GM12878 (cell line): ENCODE measurements at regions not wholly inside any gene's neighbourhood (a gene's known extent, or its start where the extent isn't known, plus 50 kb on each side); places are given as distances from the start of the nearest gene placed in this dataset.

Source experiments
- ATAC-seq: fragments of 200-7000 bp; cut with Tn5 transposase; 3 replicates; pipeline ENCODE4 v1.9.1; 2020; ENCODE audit warnings: mild to moderate bottlenecking, moderate library complexity
- BruUV-seq: library from RNA; stranded (reverse); fragments of 400-500 nt; replicated peaks from 2 replicates; lab custom pipeline; 2021; lab: Mats Ljungman, UMichigan
- CTCF ChIA-PET: fragments of 300-600 bp; sonication (Branson Sonifier 250); formaldehyde crosslinking; extraction: SDS; loops from one replicate; lab custom pipeline; 2021; ENCODE audit warnings: inconsistent platforms; lab: Yijun Ruan, JAX
- POLR2A ChIA-PET: fragments of 350-600 bp; formaldehyde crosslinking; extraction: SDS; loops from one replicate; lab custom pipeline; 2021; ENCODE audit warnings: inconsistent platforms; lab: Charles Lee
- RAD21 ChIA-PET: fragments of 300-600 bp; sonication (Branson Sonifier 250); formaldehyde crosslinking; loops from one replicate; lab custom pipeline; 2023; ENCODE audit warnings: antibody characterized with exemption; ENCODE audit not compliant: unreplicated experiment; lab: Charles Lee
- SMC1A ChIA-PET: fragments of 300-600 bp; sonication (Branson Sonifier 250); formaldehyde crosslinking; loops from one replicate; lab custom pipeline; 2023; ENCODE audit not compliant: unreplicated experiment, uncharacterized antibody; lab: Charles Lee
- DNase-seq: peaks from one replicate; pipeline ENCODE4 v3.0.0-alpha.2; 2011; ENCODE audit warnings: low read depth, low spot score
- FAIRE-seq: peaks from 3 replicates; lab custom pipeline; 2011; peaks lifted over from hg19 to GRCh38; lab: Jason Lieb, UNC
- H2AFZ ChIP-seq: 2 replicates; pipeline ENCODE4 v1.6.0; 2011; ENCODE audit warnings: low read depth, low read length, control low read depth; ENCODE audit not compliant: control insufficient read depth
- H3K27ac ChIP-seq: 2 replicates; pipeline ENCODE4 v1.5.1; 2011; ENCODE audit warnings: control low read depth; ENCODE audit not compliant: control insufficient read depth, insufficient read depth
- H3K27me3 ChIP-seq, 2 experiments: replicated peaks in 1 of 2; 2 replicates each; pipeline versions ENCODE4 v1.6.0 to v1.6.1; 2011; ENCODE audit warnings: low read length in 1 of 2; ENCODE audit not compliant: control insufficient read depth in 2 of 2, insufficient read depth in 2 of 2
- H3K36me3 ChIP-seq, 2 experiments: 2 replicates each; pipeline ENCODE4 v1.5.1; 2011; ENCODE audit warnings: low read length in 1 of 2; ENCODE audit not compliant: control insufficient read depth in 2 of 2, insufficient read depth in 2 of 2
- H3K4me1 ChIP-seq: 2 replicates; pipeline ENCODE4 v1.6.1; 2011; ENCODE audit warnings: mild to moderate bottlenecking, low read length, moderate library complexity, mixed read lengths; ENCODE audit not compliant: control insufficient read depth, insufficient read depth
- H3K4me2 ChIP-seq: 2 replicates; pipeline ENCODE4 v1.6.0; 2011; ENCODE audit warnings: control low read depth; ENCODE audit not compliant: control insufficient read depth, insufficient read depth
- H3K4me3 ChIP-seq: fragments of 200-600 bp; sonication (generic); 2 replicates; pipeline ENCODE4 v1.5.1; 2016
- H3K79me2 ChIP-seq: 2 replicates; pipeline ENCODE4 v1.6.0; 2011; ENCODE audit warnings: low read length; ENCODE audit not compliant: control insufficient read depth, insufficient read depth
- H3K9ac ChIP-seq: 2 replicates; pipeline ENCODE4 v1.8.0; 2011; ENCODE audit warnings: low read length, control low read depth, mixed read lengths; ENCODE audit not compliant: control insufficient read depth, insufficient read depth
- H3K9me3 ChIP-seq: replicated peaks from 3 replicates; pipeline ENCODE4 v1.5.1; 2011; ENCODE audit warnings: mild to moderate bottlenecking, low read length; ENCODE audit not compliant: control insufficient read depth, insufficient read depth
- H4K20me1 ChIP-seq: 2 replicates; pipeline ENCODE4 v1.6.0; 2011; ENCODE audit not compliant: control insufficient read depth, insufficient read depth
- BMI1 ChIP-seq: fragments of 450-650 bp; IDR thresholded peaks from 2 replicates; pipeline ENCODE4 v1.6.1; 2016; ENCODE audit warnings: mild to moderate bottlenecking, moderate library complexity, borderline replicate concordance
- CEBPZ ChIP-seq: fragments of 150-350 bp; IDR thresholded peaks from 2 replicates; pipeline ENCODE4 v1.6.1; 2016; ENCODE audit warnings: low read depth, low read length
- FOS ChIP-seq: IDR thresholded peaks from 3 replicates; pipeline ENCODE4 v1.6.1; 2011; ENCODE audit warnings: borderline replicate concordance; ENCODE audit not compliant: insufficient read length; ENCODE audit errors: extremely low read depth
- HDAC2 ChIP-seq: fragments of 200-600 bp; sonication (generic); IDR thresholded peaks from 2 replicates; pipeline ENCODE4 v1.6.1; 2017
- HDGF ChIP-seq: fragments of 450-650 bp; IDR thresholded peaks from 2 replicates; pipeline ENCODE4 v1.6.1; 2016; ENCODE audit warnings: antibody characterized with exemption
- HSF1 ChIP-seq: fragments of 150-350 bp; IDR thresholded peaks from 2 replicates; pipeline ENCODE4 v1.6.1; 2014; ENCODE audit warnings: mild to moderate bottlenecking, low read depth, low read length
- IKZF1 ChIP-seq: fragments of 450-650 bp; conservative IDR thresholded peaks from 2 replicates; pipeline ENCODE4 v1.6.1; 2017; ENCODE audit warnings: antibody characterized with exemption, mild to moderate bottlenecking
- IKZF2 ChIP-seq, 2 experiments: fragments of 450-650 bp; IDR thresholded peaks; 2 replicates each; pipeline ENCODE4 v1.6.1; 2017; ENCODE audit warnings: mild to moderate bottlenecking in 2 of 2, moderate library complexity in 2 of 2
- JUNB ChIP-seq: IDR thresholded peaks from 2 replicates; pipeline ENCODE4 v1.6.1; 2016; ENCODE audit warnings: antibody characterized with exemption, mild to moderate bottlenecking
- KAT2A ChIP-seq: conservative IDR thresholded peaks from 2 replicates; pipeline ENCODE4 v1.6.1; 2011; ENCODE audit warnings: low read depth, low read length; ENCODE audit not compliant: control insufficient read depth
- MYC ChIP-seq: IDR thresholded peaks from 2 replicates; pipeline ENCODE4 v1.6.1; 2011; ENCODE audit warnings: mild to moderate bottlenecking, low read length, moderate library complexity, inconsistent platforms; ENCODE audit not compliant: insufficient read depth, insufficient replicate concordance, insufficient read length, severe bottlenecking
- NFYA ChIP-seq: IDR thresholded peaks from 2 replicates; pipeline ENCODE4 v1.6.1; 2011; ENCODE audit warnings: low read depth, mild to moderate bottlenecking, low read length, improper control_type of control experiment, borderline replicate concordance
- NR2C2 ChIP-seq: IDR thresholded peaks from 2 replicates; pipeline ENCODE4 v1.6.1; 2011; ENCODE audit warnings: borderline replicate concordance, low read depth; ENCODE audit not compliant: control insufficient read depth, insufficient read length
- RFX5 ChIP-seq: IDR thresholded peaks from 2 replicates; pipeline ENCODE4 v1.6.1; 2011; ENCODE audit warnings: low read depth, low read length, improper control_type of control experiment
- SREBF1 ChIP-seq: IDR thresholded peaks from 2 replicates; pipeline ENCODE4 v1.6.1; 2012; ENCODE audit warnings: mild to moderate bottlenecking, low read length
- WRNIP1 ChIP-seq: IDR thresholded peaks from 2 replicates; pipeline ENCODE4 v1.6.1; 2011; ENCODE audit warnings: low read depth, low read length, improper control_type of control experiment, borderline replicate concordance
- ZBED1 ChIP-seq: IDR thresholded peaks from 2 replicates; pipeline ENCODE4 v1.6.1; 2016; ENCODE audit warnings: borderline replicate concordance
- ZNF207 ChIP-seq: fragments of 450-650 bp; IDR thresholded peaks from 2 replicates; pipeline ENCODE4 v1.6.1; 2014; ENCODE audit warnings: antibody characterized with exemption, mild to moderate bottlenecking, borderline replicate concordance
- ZNF384 ChIP-seq: IDR thresholded peaks from 2 replicates; pipeline ENCODE4 v1.6.1; 2012; ENCODE audit warnings: low read depth, mild to moderate bottlenecking, low read length, improper control_type of control experiment, borderline replicate concordance
- ZSCAN29 ChIP-seq: fragments of 450-650 bp; IDR thresholded peaks from 2 replicates; pipeline ENCODE4 v1.6.1; 2017; ENCODE audit warnings: mild to moderate bottlenecking, moderate library complexity
- WGBS: methylation state at CpG from one replicate; pipeline ENCODE4 v1.1.6; 2016; ENCODE audit warnings: low lambda C conversion rate; ENCODE audit not compliant: insufficient replicate concordance, insufficient coverage; ENCODE audit errors: missing lambda C conversion rate; 5-methylcytosine and 5-hydroxymethylcytosine counted together
- in situ Hi-C: fragments of 300-500 bp; cut with MboI; formaldehyde crosslinking; loops from 9 replicates; pipeline ENCODE4 v1.14.3; 2018; ENCODE audit warnings: mixed read lengths
- intact Hi-C: fragments of 100-400 bp; cut with micrococcal nuclease; formaldehyde crosslinking; loops from one replicate; pipeline ENCODE4 v1.14.2; 2022; ENCODE audit not compliant: unreplicated experiment

- H3K4me1 ChIP-seq, result no peaks in the 10 kb centered on the region
- WGBS, result 36% methylated on average over 3 of the region's 3 CpGs
- BruUV-seq, result no TSS peak
- H3K9me3 ChIP-seq, result no peaks in the 10 kb centered on the region
- in situ Hi-C loops (no loop called here), intact Hi-C loops (no loop called here)
- no peak overlapping the region for H3K27ac ChIP-seq
- FAIRE-seq, result no peak
- TF ChIP-seq HDGF (no peak), NR2C2 (no peak), KAT2A (no peak), MYC (no peak), SREBF1 (no peak), ZSCAN29 (no peak), BMI1 (no peak), RFX5 (no peak), IKZF1 (no peak), ZBED1 (no peak), HSF1 (no peak), HDAC2 (no peak), WRNIP1 (no peak), JUNB (no peak), CEBPZ (no peak), IKZF2 (IDR thresholded peaks at IDR 0.05) (no peak), ZNF207 (no peak), NFYA (no peak), FOS (no peak), ZNF384 (no peak)
- ChIA-PET SMC1A (no interaction called here), RAD21 (interaction anchor here (1.6 kb wide), 1 partner anchor 73 kb away, joined by 5 read pairs; no protein-coding TSS in a partner anchor), POLR2A (no interaction called here), CTCF (no interaction called here)
- no peak overlapping the region for H3K4me3 ChIP-seq
- no peak overlapping the region for H2AFZ ChIP-seq
- no peak for ATAC-seq
- no peak overlapping the region for H3K4me2 ChIP-seq
- H3K9ac ChIP-seq, result no peak overlapping the region
- H3K27me3 ChIP-seq, result no peaks in the 10 kb centered on the region
- no peaks in the 10 kb centered on the region for H3K36me3 ChIP-seq
- H4K20me1 ChIP-seq, result no peaks in the 10 kb centered on the region
- H3K79me2 ChIP-seq, result no peaks in the 10 kb centered on the region
- DNase-seq, result no peak
Measured at GRCh38 chr9:79492092-79493009, 79.4 kb upstream of the TLE4 start.
